ENCODE measurements at regions not wholly inside any gene's neighbourhood (a gene's known extent, or its start where the extent isn't known, plus 50 kb on each side); places are given as distances from the start of the nearest gene placed in this dataset.
A peak's percentile ranks its signal among the peaks of the same experiment; 100 is the strongest.

DNA sequence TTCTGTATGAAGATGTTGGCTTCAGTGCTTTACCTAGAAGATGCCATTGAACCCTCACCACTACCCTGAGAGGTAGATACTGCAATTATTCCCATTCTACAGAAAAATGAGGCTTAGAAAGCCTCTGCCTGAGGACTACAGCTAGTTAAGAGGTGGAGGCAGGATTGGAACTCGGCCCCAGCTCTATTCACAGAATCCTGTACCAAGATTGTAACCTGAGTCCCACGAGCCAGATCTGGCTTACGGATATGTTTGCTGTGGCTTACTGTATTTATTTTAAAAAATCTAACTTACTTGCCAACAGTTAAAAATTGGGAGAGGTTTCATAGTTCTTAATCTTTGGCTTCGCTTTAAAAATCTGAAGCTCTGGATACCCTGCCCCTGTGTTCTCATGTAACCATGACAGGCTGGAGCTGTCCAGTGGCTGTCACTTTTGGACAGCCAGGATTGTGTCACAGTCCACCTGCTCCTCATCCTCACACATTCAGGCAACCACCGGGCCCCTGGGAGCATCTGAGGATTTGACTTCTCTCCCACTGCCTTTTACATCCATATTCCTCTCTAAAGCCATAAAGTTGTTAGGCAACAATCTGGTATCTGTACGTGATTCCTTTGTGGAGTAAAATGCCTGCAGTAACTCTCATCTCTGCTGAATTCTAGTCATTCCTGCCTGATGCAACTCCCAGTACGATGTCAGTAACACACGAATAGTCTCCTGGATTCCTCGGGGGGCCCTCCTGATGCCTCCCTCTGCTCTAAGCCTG is 160.8 kb upstream of the SERP2 start:
- H3K27ac ChIP-seq = no peak overlapping the region
- no peaks in the 10 kb centered on the region for H3K9me3 ChIP-seq
- ATAC-seq = peak; percentile 32 to 80
- H3K36me3 ChIP-seq = no peaks in the 10 kb centered on the region
- no peak for DNase-seq
- peaks cover 11% of the 10 kb centered on the region for H3K4me1 ChIP-seq
- no peak overlapping the region for H3K4me3 ChIP-seq
- H3K27me3 ChIP-seq (ENCODE audit: low read depth) = no peaks in the 10 kb centered on the region
- intact Hi-C loops (cut with DNase I) = no loop called here
- TF ChIP-seq, protein P1, sequence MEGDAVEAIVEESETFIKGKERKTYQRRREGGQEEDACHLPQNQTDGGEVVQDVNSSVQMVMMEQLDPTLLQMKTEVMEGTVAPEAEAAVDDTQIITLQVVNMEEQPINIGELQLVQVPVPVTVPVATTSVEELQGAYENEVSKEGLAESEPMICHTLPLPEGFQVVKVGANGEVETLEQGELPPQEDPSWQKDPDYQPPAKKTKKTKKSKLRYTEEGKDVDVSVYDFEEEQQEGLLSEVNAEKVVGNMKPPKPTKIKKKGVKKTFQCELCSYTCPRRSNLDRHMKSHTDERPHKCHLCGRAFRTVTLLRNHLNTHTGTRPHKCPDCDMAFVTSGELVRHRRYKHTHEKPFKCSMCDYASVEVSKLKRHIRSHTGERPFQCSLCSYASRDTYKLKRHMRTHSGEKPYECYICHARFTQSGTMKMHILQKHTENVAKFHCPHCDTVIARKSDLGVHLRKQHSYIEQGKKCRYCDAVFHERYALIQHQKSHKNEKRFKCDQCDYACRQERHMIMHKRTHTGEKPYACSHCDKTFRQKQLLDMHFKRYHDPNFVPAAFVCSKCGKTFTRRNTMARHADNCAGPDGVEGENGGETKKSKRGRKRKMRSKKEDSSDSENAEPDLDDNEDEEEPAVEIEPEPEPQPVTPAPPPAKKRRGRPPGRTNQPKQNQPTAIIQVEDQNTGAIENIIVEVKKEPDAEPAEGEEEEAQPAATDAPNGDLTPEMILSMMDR (IDR thresholded peaks at IDR 0.05) = no peak

DNA sequence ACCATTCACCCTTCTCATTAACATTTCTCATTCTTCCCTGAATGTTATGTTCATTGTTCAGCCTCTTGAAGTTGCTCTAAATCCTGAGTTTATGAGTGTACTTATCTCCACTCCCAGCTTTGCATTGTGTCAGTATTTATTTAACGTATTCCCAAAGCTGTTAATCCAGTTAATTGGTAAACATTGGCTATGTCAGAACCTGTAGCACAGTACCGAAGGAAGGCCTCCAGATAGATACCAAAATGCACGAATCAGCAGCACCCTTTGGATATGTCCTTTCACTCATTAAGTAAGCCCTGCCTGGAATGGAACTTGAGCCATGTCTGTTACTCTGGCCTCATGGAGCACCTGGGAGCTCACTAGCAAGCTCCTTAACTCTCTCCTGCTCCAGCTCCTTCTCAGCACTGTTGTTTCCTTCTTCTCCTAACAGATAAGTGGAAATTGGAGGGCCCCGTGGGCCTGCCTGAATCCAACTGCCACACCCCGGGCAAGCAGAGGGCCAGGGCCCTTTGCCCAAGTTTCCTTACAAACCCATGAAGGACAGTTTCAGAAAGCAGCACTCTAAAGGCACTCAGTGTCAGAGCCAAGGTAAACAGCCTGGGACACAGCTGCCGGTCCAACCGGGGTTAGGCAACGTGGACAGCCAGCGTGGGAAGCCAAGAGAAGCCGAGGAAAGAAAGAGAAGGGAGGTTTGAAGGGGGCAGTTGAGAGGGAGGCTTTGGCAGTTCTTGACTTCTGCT is 155.0 kb upstream of the SERP2 start:
- peak; percentile 95 to 96 for ATAC-seq
- intact Hi-C loops (cut with DNase I) = no loop called here

GRCh38 chr13:44219577-44220548 is 153.8 kb upstream of the SERP2 start:
- Histone ChIP-seq H3K27ac (peak overlapping the region; percentile 69), H3K36me3 (no peaks in the 10 kb centered on the region), H3K9me3 (no peaks in the 10 kb centered on the region), H3K27me3 (ENCODE audit: low read depth) (no peaks in the 10 kb centered on the region), H3K4me3 (no peak overlapping the region), H3K4me1 (peaks cover 49% of the 10 kb centered on the region)
- DNase-seq = no peak
- peak in 1 of 2 donors; percentile 16 for ATAC-seq
- TF ChIP-seq, protein P1 (IDR thresholded peaks at IDR 0.05) = no peak
- intact Hi-C loops (cut with DNase I) = no loop called here

More for the DNA sequence above, 155.0 kb upstream of the SERP2 start:
- TF ChIP-seq, protein P1 (IDR thresholded peaks at IDR 0.05) = no peak
- no peaks in the 10 kb centered on the region for H3K9me3 ChIP-seq
- H3K4me1 ChIP-seq = peaks cover 41% of the 10 kb centered on the region
- H3K36me3 ChIP-seq = no peaks in the 10 kb centered on the region
- no peak overlapping the region for H3K4me3 ChIP-seq
- H3K27ac ChIP-seq = peak overlapping the region; percentile 69
- no peaks in the 10 kb centered on the region for H3K27me3 ChIP-seq (ENCODE audit: low read depth)
- peak; percentile 87 for DNase-seq

- intact Hi-C loops (cut with DNase I) = no loop called here
- Histone ChIP-seq H3K4me3 (no peak overlapping the region), H3K9me3 (no peaks in the 10 kb centered on the region), H3K36me3 (no peaks in the 10 kb centered on the region), H3K4me1 (peaks cover 49% of the 10 kb centered on the region), H3K27ac (no peak overlapping the region), H3K27me3 (ENCODE audit: low read depth) (no peaks in the 10 kb centered on the region)
- ATAC-seq (no peak), DNase-seq (no peak)
- TF ChIP-seq, protein P1 (IDR thresholded peaks at IDR 0.05) = no peak
These were observed 152.7 kb upstream of the SERP2 start for GRCh38 chr13:44220948-44221347.

DNA sequence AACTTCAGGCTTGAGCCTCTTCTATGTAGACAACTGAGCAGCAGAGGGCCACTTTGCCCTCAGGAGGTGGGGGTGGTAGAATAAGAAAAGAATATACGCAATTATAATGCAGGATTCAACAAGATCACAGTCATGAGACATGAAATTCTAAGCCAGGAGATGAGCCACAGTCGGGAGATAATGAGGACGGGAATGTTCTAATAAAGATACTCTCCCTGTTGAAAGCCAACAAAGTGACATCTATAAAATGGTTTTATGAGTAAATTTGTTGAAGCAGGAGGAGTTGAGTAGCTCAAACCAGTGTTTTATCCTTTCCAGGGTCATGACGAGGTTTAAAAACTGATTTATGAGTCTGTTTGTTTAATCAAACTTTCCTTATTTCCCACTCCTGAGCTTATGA is 152.0 kb upstream of the SERP2 start:
- ATAC-seq = no peak
- TF ChIP-seq, protein P1 (IDR thresholded peaks at IDR 0.05) = no peak
- intact Hi-C loops (cut with DNase I) = no loop called here

More for the DNA sequence above, 152.0 kb upstream of the SERP2 start:
- H3K27me3 ChIP-seq (ENCODE audit: low read depth) = no peaks in the 10 kb centered on the region
- H3K4me1 ChIP-seq = peaks cover 49% of the 10 kb centered on the region
- no peak overlapping the region for H3K27ac ChIP-seq
- H3K4me3 ChIP-seq = no peak overlapping the region
- no peaks in the 10 kb centered on the region for H3K9me3 ChIP-seq
- no peak for DNase-seq
- H3K36me3 ChIP-seq = no peaks in the 10 kb centered on the region

Measured in lower lobe of right lung (tissue), 2 donors.